Mesendoderm (in vitro differentiated cells): ENCODE measurements at regions not wholly inside any gene's neighbourhood (a gene's known extent, or its start where the extent isn't known, plus 50 kb on each side); places are given as distances from the start of the nearest gene placed in this dataset.
"Not testable (repeated sequence)": the region's sequence is repeated elsewhere in the genome, so short reads cannot be mapped to it uniquely, and the experiment has no call there.

Experiments used
- DNase-seq: peaks from one replicate; pipeline ENCODE4 v3.0.0; 2013
- H2AK5ac ChIP-seq: 2 replicates; pipeline ENCODE4 v1.6.1; 2013; ENCODE audit warnings: low read length, inconsistent platforms
- H2BK120ac ChIP-seq: 2 replicates; pipeline ENCODE4 v1.6.1; 2013; ENCODE audit warnings: low read depth, mild to moderate bottlenecking, low read length, moderate library complexity, mixed read lengths
- H2BK15ac ChIP-seq: replicated peaks from 2 replicates; pipeline ENCODE4 v1.6.1; 2013; ENCODE audit warnings: low read depth, mild to moderate bottlenecking, moderate library complexity
- H2BK5ac ChIP-seq: 2 replicates; pipeline ENCODE4 v1.6.1; 2013; ENCODE audit warnings: low read length, inconsistent platforms
- H3K18ac ChIP-seq: 2 replicates; pipeline ENCODE4 v1.6.1; 2013; ENCODE audit warnings: mild to moderate bottlenecking, low read length, mixed read lengths
- H3K23ac ChIP-seq: one replicate; pipeline ENCODE4 v1.6.1; 2013; ENCODE audit warnings: low read length
- H3K27ac ChIP-seq: 2 replicates; pipeline ENCODE4 v1.5.1; 2013; ENCODE audit warnings: low read depth, mild to moderate bottlenecking, inconsistent platforms, low read length, moderate library complexity
- H3K27me3 ChIP-seq: 2 replicates; pipeline ENCODE4 v1.6.1; 2013; ENCODE audit warnings: low read length, control low read depth, mild to moderate bottlenecking, inconsistent platforms; ENCODE audit not compliant: insufficient read depth, poor library complexity
- H3K36me3 ChIP-seq: 2 replicates; pipeline ENCODE4 v1.6.1; 2013; ENCODE audit warnings: low read length, inconsistent platforms; ENCODE audit not compliant: control insufficient read depth, insufficient read depth
- H3K4ac ChIP-seq: one replicate; pipeline ENCODE4 v1.6.1; 2013; ENCODE audit warnings: low read depth, mild to moderate bottlenecking, low read length, moderate library complexity
- H3K4me1 ChIP-seq: 2 replicates; pipeline ENCODE4 v1.6.1; 2013; ENCODE audit warnings: low read depth, low read length, inconsistent platforms; ENCODE audit not compliant: control insufficient read depth
- H3K4me2 ChIP-seq: 2 replicates; pipeline ENCODE4 v1.6.1; 2013; ENCODE audit warnings: low read length
- H3K4me3 ChIP-seq: 2 replicates; pipeline ENCODE4 v1.5.1; 2013; ENCODE audit warnings: mild to moderate bottlenecking, low read length
- H3K56ac ChIP-seq: one replicate; pipeline ENCODE4 v1.6.1; 2013; ENCODE audit warnings: low read length
- H3K79me1 ChIP-seq: 2 replicates; pipeline ENCODE4 v1.6.1; 2013; ENCODE audit warnings: low read length, inconsistent platforms
- H3K79me2 ChIP-seq: 2 replicates; pipeline ENCODE4 v1.6.1; 2013; ENCODE audit warnings: mild to moderate bottlenecking, low read length; ENCODE audit not compliant: control insufficient read depth, insufficient read depth
- H3K9ac ChIP-seq: 2 replicates; pipeline ENCODE4 v1.6.1; 2013; ENCODE audit warnings: low read length, inconsistent platforms
- H4K5ac ChIP-seq: one replicate; pipeline ENCODE4 v1.6.1; 2013; ENCODE audit warnings: low read length
- H4K8ac ChIP-seq: one replicate; pipeline ENCODE4 v1.6.1; 2013; ENCODE audit warnings: low read depth, mild to moderate bottlenecking, control low read depth, low read length, moderate library complexity
- WGBS: extraction: QIAGEN DNeasy Blood & Tissue Kit; methylation state at CpG from one replicate; pipeline ENCODE4 v1.1.7; 2013; ENCODE audit warnings: low lambda C conversion rate, missing lambda C conversion rate; ENCODE audit not compliant: insufficient coverage; ENCODE audit errors: extremely low coverage; 5-methylcytosine and 5-hydroxymethylcytosine counted together

DNA sequence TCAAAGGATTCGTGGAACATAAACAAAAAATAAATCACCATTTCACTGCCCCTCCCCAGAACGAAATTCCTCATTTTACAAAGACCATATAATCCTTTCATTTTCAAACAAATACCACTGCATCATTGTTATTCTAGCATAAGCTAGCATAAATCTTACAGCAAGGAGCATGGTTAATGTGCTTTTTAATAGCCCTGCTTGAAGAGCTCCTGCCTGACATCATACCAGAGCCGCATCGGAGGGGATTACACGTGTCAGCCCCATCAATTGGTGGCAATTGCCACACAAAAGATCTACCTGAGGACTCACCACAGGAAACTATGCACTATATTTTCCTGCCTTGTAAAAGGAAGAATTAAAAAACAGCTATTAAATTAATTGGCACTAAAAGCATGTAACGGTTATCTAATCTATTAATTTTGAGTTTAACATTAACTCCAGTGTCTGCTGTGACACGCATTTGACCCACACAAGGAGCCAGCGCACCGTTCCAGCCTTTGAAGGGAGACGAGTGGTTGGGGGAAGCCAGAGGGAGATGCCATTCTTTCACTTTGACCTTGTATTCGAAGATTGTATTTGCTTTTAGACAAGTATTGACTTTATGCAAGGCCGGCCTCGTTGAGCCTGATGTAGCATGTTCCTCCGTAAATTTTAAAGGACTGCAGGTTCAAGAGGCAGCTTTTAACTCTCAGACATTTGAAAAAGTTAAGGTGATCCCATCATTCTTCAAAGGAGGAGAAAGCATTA, 261.1 kb upstream of the RNF32 start:
- Histone ChIP-seq H3K4me2 (no peak overlapping the region), H2BK15ac (no peak overlapping the region), H3K27ac (no peak overlapping the region), H4K5ac (no peak overlapping the region), H3K4ac (no peak overlapping the region), H4K8ac (no peak overlapping the region), H3K9ac (no peak overlapping the region), H3K79me2 (no peaks in the 10 kb centered on the region), H3K4me1 (no peaks in the 10 kb centered on the region), H2AK5ac (no peak overlapping the region), H3K23ac (no peak overlapping the region), H2BK120ac (no peak overlapping the region), H3K27me3 (no peaks in the 10 kb centered on the region), H3K56ac (no peak overlapping the region), H3K79me1 (no peaks in the 10 kb centered on the region), H3K4me3 (no peak overlapping the region), H2BK5ac (no peak overlapping the region), H3K18ac (no peak overlapping the region), H3K36me3 (no peaks in the 10 kb centered on the region)
- no peak for DNase-seq
- WGBS, result 0% methylated on average over 1 of the region's 14 CpGs

DNA sequence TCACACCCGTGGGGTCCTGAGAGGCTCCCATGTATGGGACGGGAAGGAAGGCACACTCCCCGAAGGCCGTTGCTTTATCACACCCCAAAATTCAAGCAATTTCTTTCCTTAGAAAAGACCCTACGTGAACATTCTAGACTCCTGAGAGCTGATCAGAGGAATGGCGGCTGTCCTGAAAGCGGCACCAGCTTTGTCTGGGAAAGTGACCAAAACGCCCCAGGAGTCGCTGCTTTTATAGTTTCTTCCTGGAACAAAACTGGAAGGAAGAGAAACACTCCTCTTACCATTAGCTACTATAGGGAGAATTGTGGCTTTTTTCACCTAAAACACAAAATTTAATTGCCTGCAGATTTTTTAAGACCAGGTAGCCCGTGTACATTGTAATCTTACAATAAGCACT, 261.8 kb upstream of the RNF32 start:
- Histone ChIP-seq H3K4me3 (no peak overlapping the region), H3K4ac (no peak overlapping the region), H3K79me2 (no peaks in the 10 kb centered on the region), H3K56ac (no peak overlapping the region), H3K27ac (no peak overlapping the region), H2AK5ac (no peak overlapping the region), H2BK5ac (no peak overlapping the region), H2BK15ac (no peak overlapping the region), H2BK120ac (no peak overlapping the region), H4K5ac (no peak overlapping the region), H3K4me1 (no peaks in the 10 kb centered on the region), H3K18ac (no peak overlapping the region), H3K4me2 (no peak overlapping the region), H3K27me3 (no peaks in the 10 kb centered on the region), H4K8ac (no peak overlapping the region), H3K23ac (no peak overlapping the region), H3K36me3 (no peaks in the 10 kb centered on the region), H3K9ac (no peak overlapping the region), H3K79me1 (no peaks in the 10 kb centered on the region)
- no peak for DNase-seq
- no CpG with 5 or more reads among the region's 10 CpGs for WGBS

DNA sequence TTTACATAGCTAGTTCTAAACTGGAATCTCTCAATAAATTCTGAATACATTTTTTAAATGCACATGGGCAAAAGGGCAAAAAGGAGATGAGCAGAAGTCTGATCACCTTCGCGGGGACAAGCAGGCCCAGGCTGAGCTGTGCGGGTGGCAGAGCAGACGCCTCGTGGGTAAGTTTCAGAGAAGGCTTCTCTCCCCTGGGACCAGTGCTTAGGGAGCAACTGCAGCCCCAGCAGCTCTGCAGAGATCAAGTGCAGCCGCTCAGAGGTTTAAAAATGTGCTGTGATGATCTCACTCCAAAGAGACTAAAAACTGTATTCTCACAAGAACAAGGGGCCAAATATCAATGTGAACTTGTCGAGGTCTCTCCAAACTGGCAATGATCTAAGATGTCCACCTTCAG, 264.3 kb upstream of the RNF32 start:
- no peaks in the 10 kb centered on the region for H3K27me3 ChIP-seq
- no peaks in the 10 kb centered on the region for H3K79me2 ChIP-seq
- no peak overlapping the region for H3K4ac ChIP-seq
- H3K23ac ChIP-seq, result no peak overlapping the region
- whole genome bisulfite sequencing, result no CpG with 5 or more reads among the region's 7 CpGs
- no peak overlapping the region for H3K4me2 ChIP-seq
- H2BK5ac ChIP-seq, result no peak overlapping the region
- H2BK120ac ChIP-seq, result no peak overlapping the region
- DNase-seq, result no peak
- no peaks in the 10 kb centered on the region for H3K79me1 ChIP-seq
- H4K8ac ChIP-seq, result no peak overlapping the region
- H3K36me3 ChIP-seq, result no peaks in the 10 kb centered on the region
- no peak overlapping the region for H3K4me3 ChIP-seq
- H2AK5ac ChIP-seq, result no peak overlapping the region
- no peak overlapping the region for H3K56ac ChIP-seq
- no peak overlapping the region for H4K5ac ChIP-seq
- no peak overlapping the region for H2BK15ac ChIP-seq
- no peak overlapping the region for H3K27ac ChIP-seq
- H3K4me1 ChIP-seq, result no peaks in the 10 kb centered on the region
- H3K9ac ChIP-seq, result no peak overlapping the region
- no peak overlapping the region for H3K18ac ChIP-seq

DNA sequence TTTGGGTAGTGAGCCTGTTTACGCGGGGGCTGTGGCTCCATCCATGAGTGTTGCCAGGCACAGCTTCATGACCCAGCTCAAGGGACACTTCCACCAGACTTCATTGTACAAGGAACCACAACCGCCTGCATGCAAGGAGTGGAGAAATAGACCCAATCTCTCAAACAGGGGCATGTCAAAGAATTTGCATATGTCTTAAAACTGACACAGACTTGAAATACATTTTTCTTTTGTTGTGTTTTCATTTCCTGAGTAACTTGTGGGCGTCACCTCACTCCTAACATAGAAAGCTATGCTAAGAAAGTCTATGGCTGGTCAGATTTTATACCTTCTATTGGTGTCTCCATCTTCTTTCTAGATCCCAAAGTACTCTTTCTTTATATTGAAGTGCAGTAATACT, 266.2 kb upstream of the RNF32 start:
- H3K4me3 ChIP-seq, result no peak overlapping the region
- no peak overlapping the region for H3K56ac ChIP-seq
- H2AK5ac ChIP-seq, result no peak overlapping the region
- no peaks in the 10 kb centered on the region for H3K27me3 ChIP-seq
- H3K79me2 ChIP-seq, result no peaks in the 10 kb centered on the region
- no peaks in the 10 kb centered on the region for H3K79me1 ChIP-seq
- H4K8ac ChIP-seq, result no peak overlapping the region
- H3K9ac ChIP-seq, result no peak overlapping the region
- no peaks in the 10 kb centered on the region for H3K36me3 ChIP-seq
- no peaks in the 10 kb centered on the region for H3K4me1 ChIP-seq
- WGBS, result no CpG with 5 or more reads among the region's 4 CpGs
- H3K27ac ChIP-seq, result no peak overlapping the region
- H2BK120ac ChIP-seq, result no peak overlapping the region
- no peak overlapping the region for H3K18ac ChIP-seq
- no peak overlapping the region for H2BK5ac ChIP-seq
- DNase-seq, result no peak
- H3K23ac ChIP-seq, result no peak overlapping the region
- H3K4me2 ChIP-seq, result no peak overlapping the region
- no peak overlapping the region for H2BK15ac ChIP-seq
- H4K5ac ChIP-seq, result no peak overlapping the region
- H3K4ac ChIP-seq, result no peak overlapping the region

DNA sequence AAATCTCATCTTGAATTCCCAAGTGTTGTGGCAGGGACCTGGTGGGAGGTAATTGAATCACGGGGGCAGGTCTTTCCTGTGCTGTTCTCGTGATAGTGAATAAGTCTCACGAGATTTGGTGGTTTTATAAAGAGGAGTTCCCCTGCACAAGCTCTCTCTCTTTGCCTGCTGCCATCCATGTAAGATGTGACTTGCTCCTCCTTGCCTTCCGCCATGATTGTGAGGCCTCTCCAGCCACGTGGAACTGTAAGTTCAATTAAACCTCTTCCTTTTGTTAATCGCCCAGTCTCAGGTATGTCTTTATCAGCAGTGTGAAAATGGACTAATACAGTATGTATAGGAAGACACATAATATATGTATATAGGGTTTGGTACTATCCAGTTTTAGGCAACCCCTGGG, 270.6 kb upstream of the RNF32 start:
- H2BK120ac ChIP-seq, H3K36me3 ChIP-seq: not testable (repeated sequence)

More for the DNA sequence above, 270.6 kb upstream of the RNF32 start:
- not testable (repeated sequence) for H3K27me3 ChIP-seq, H3K18ac ChIP-seq, H3K4me2 ChIP-seq, H3K4me1 ChIP-seq, H3K79me1 ChIP-seq, H3K9ac ChIP-seq, H2AK5ac ChIP-seq, H4K5ac ChIP-seq, H3K4ac ChIP-seq, H2BK5ac ChIP-seq, H4K8ac ChIP-seq, H3K23ac ChIP-seq, H3K4me3 ChIP-seq, H3K27ac ChIP-seq, H3K79me2 ChIP-seq, H2BK15ac ChIP-seq, H3K56ac ChIP-seq, DNase-seq
- WGBS, result no CpG with 5 or more reads among the region's 6 CpGs
